Ishikawa (cell line): ENCODE measurements at regions not wholly inside any gene's neighbourhood (a gene's known extent, or its start where the extent isn't known, plus 50 kb on each side); places are given as distances from the start of the nearest gene placed in this dataset.

ENCODE experiments used
- CREB1 ChIP-seq: IDR thresholded peaks from 2 replicates; pipeline ENCODE4 v1.6.1; 2012; ENCODE audit warnings: low read depth
- EP300 ChIP-seq: IDR thresholded peaks from 2 replicates; pipeline ENCODE4 v1.6.1; 2012; ENCODE audit warnings: borderline replicate concordance
- RAD21 ChIP-seq: IDR thresholded peaks from 2 replicates; pipeline ENCODE4 v1.6.1; 2012; ENCODE audit warnings: low read depth
- YY1 ChIP-seq: IDR thresholded peaks from 2 replicates; pipeline ENCODE4 v1.6.1; 2012; ENCODE audit warnings: low read depth
- ZBTB7A ChIP-seq: IDR thresholded peaks from 2 replicates; pipeline ENCODE4 v1.6.1; 2012; ENCODE audit warnings: low read depth
- TF ChIP-seq, protein P1 (sequence below): IDR thresholded peaks from 2 replicates; pipeline ENCODE4 v1.6.1; 2012

GRCh38 chr7:98521089-98521692 lies 95.9 kb upstream of the NPTX2 start:
- TF ChIP-seq YY1 = no peak
- no peak for TF ChIP-seq CREB1
- no peak for TF ChIP-seq ZBTB7A
- no peak for TF ChIP-seq RAD21
- TF ChIP-seq, protein P1, sequence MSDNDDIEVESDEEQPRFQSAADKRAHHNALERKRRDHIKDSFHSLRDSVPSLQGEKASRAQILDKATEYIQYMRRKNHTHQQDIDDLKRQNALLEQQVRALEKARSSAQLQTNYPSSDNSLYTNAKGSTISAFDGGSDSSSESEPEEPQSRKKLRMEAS = no peak
- TF ChIP-seq EP300 = no peak
